Motor neuron (in vitro differentiated cells): ENCODE measurements at regions not wholly inside any gene's neighbourhood (a gene's known extent, or its start where the extent isn't known, plus 50 kb on each side); places are given as distances from the start of the nearest gene placed in this dataset.

Experiments used
- ATAC-seq, 8 experiments: fragments of 200-7000 bp; cut with Tn5 transposase; replicated peaks in 6 of 8; 2 replicates each; pipeline ENCODE4 v1.8.0; 2021; ENCODE audit warnings: mild to moderate bottlenecking in 8 of 8, moderate library complexity in 8 of 8
- H3K27ac ChIP-seq, 2 donors: fragments of 250-450 bp; sonication (Bioruptor Pico); 2 replicates each; pipeline ENCODE4 v1.9.0; 2021; ENCODE audit warnings: antibody characterized with exemption in 2 of 2, mild to moderate bottlenecking in 2 of 2, moderate library complexity in 1 of 2
- H3K4me1 ChIP-seq, 2 donors: fragments of 250-450 bp; sonication (Bioruptor Pico); replicated peaks in 1 of 2; 2 replicates each; pipeline ENCODE4 v1.6.1; 2021; ENCODE audit warnings: antibody characterized with exemption in 2 of 2, mild to moderate bottlenecking in 2 of 2, moderate library complexity in 1 of 2
- H3K4me3 ChIP-seq, 5 donors: fragments of 250-450 bp; sonication (Bioruptor Pico); 2 replicates each; pipeline ENCODE4 v1.9.0; 2021; ENCODE audit warnings: antibody characterized with exemption in 5 of 5, mild to moderate bottlenecking in 5 of 5, moderate library complexity in 4 of 5
- WGBS, 10 experiments: fragments of 450-650 bp; shearing (Covaris generic); methylation state at CpG; one replicate each; pipeline ENCODE4 v1.0.0; 2022; 5-methylcytosine and 5-hydroxymethylcytosine counted together
- in situ Hi-C, 9 experiments: fragments of 400-800 bp; cut with MboI; loops; one replicate each; pipeline ENCODE4 v1.15.0; 2021; ENCODE audit warnings: low sequenced_read_pairs in 9 of 9, low pct_unique_long_range_greater_than_20kb in 2 of 9; ENCODE audit not compliant: unreplicated experiment in 9 of 9

GRCh38 chr11:45025716-45026492, 75.2 kb upstream of the TP53I11 start:
- in situ Hi-C loops, result no loop called here
- Histone ChIP-seq H3K4me1 (peaks cover 11 to 13% of the 10 kb centered on the region in 2 donors), H3K4me3 (no peak overlapping the region), H3K27ac (no peak overlapping the region)
- WGBS, 10 experiments, result 20 to 82% (median 60%) methylated on average over 1 to 5 of the region's 12 CpGs; no CpG with 5 or more reads in 6 of the 10 experiments
- ATAC-seq, result peak in 3 of 8 experiments; percentile 9 to 14 (median 14)

DNA sequence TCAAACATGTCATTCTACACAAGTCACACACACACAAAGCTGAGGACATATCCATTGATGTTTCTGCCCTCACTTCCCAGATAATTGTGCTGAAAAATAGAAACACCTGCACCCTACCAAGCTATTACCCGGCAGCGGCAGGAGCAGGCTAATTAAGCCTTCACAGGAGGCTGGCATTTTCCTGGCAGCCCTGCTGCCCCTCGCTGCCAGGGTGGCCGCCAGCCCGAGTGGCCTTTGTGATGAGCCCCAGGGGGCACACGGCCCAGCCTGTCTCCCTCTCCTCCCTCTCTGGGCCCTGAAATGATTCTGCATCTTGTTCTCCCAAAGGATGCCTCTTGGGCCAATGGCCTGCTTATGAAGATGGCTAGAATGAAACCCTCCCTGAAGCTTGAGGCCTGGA, 76.2 kb upstream of the TP53I11 start:
- no peak overlapping the region for H3K27ac ChIP-seq

GRCh38 chr11:45027312-45027711, 76.6 kb upstream of the TP53I11 start:
- peaks cover 4 to 11% of the 10 kb centered on the region in 2 donors for H3K4me1 ChIP-seq
- in situ Hi-C loops, result no loop called here
- no peak for ATAC-seq
- H3K27ac ChIP-seq, result no peak overlapping the region
- WGBS, 10 experiments, result 53 to 100% (median 87%) methylated on average over 1 to 4 of the region's 4 CpGs; no CpG with 5 or more reads in 3 of the 10 experiments
- no peak overlapping the region for H3K4me3 ChIP-seq

More for the DNA sequence above, 76.2 kb upstream of the TP53I11 start:
- ATAC-seq, result no peak
- in situ Hi-C loops, result no loop called here
- WGBS, 10 experiments, result 60 to 94% (median 61%) methylated on average over 1 to 5 of the region's 6 CpGs; no CpG with 5 or more reads in 5 of the 10 experiments
- Histone ChIP-seq H3K4me3 (no peak overlapping the region), H3K4me1 (peaks cover 7 to 11% of the 10 kb centered on the region in 2 donors)

DNA sequence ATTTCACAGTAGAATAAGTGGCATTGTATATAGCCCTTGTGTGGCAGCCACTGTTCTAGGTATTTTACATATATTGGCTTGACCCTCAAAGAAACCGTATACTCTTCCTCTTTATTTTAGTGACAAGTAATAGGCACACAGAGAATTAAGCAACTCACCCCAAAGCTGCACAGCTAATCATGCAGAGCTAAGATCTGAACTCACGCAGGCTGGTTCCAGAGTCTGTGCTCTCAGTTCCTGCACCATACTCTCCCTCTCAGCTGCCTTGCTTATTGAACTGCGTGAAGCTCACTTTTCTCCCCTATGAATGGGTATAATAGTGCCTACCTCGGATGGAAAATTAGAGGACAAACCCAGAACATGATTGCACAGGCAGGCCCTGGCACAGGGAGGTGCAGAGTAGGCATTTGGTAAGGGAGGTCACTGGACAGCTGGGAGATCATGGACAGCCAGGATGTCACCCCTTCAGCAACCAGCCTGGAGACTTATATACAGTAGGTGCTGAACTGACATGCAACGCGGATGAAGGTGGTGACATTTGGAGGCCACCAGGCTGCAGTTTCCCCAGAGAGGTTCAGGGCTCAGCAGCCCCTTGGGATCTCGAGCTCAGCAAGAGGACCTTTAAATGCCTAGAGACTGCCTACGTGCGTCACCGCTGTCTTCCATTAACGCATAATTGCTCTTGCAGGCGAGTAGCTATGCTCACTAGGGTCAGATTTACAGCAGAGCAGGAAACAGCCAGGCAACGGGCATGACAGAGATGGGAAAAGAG, 78.4 kb upstream of the TP53I11 start:
- peak in 5 of 8 experiments; percentile 83 to 97 (median 89) for ATAC-seq
- peaks cover 4 to 11% of the 10 kb centered on the region in 2 donors for H3K4me1 ChIP-seq
- no peak overlapping the region for H3K4me3 ChIP-seq
- in situ Hi-C loops, result no loop called here
- 36 to 97% (median 64%) methylated on average over 3 to 12 of the region's 13 CpGs; no CpG with 5 or more reads in 1 of the 10 experiments for WGBS, 10 experiments
- no peak overlapping the region for H3K27ac ChIP-seq

GRCh38 chr11:45030778-45031177, 80.1 kb upstream of the TP53I11 start:
- ATAC-seq, result no peak
- no peak overlapping the region for H3K27ac ChIP-seq
- peaks cover 4 to 11% of the 10 kb centered on the region in 2 donors for H3K4me1 ChIP-seq
- WGBS, 10 experiments, result 6 to 100% (median 68%) methylated on average over 2 to 6 of the region's 6 CpGs
- no peak overlapping the region for H3K4me3 ChIP-seq
- in situ Hi-C loops, result no loop called here

GRCh38 chr11:45031912-45032519, 81.3 kb upstream of the TP53I11 start:
- 60 to 100% (median 86%) methylated on average over 1 to 2 of the region's 2 CpGs; no CpG with 5 or more reads in 3 of the 10 experiments for whole genome bisulfite sequencing, 10 experiments
- Histone ChIP-seq H3K27ac (no peak overlapping the region), H3K4me1 (peaks cover 4 to 11% of the 10 kb centered on the region in 2 donors), H3K4me3 (no peak overlapping the region)
- no peak for ATAC-seq
- in situ Hi-C loops, result no loop called here

DNA sequence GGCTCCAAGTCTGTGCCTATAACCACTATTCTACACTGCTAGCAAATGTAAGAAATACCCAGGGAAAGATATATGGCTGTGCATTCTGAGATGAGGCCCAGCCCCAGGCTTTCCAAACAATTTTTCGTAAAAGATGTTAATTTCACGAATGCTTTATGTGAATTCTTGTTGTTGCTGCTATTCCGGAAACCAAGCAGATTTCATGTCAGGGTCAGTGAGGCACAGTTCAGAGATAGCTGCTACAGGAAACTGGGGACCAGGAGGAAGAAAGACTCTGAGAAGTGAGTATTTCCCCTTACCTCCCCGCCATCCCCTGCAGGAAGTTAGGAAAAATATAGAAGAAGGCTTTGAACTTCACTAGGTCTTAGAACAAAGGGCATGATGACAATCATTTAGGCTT, 84.7 kb upstream of the TP53I11 start:
- WGBS, 10 experiments, result 53 to 100% (median 82%) methylated on average over 1 to 4 of the region's 4 CpGs; no CpG with 5 or more reads in 1 of the 10 experiments
- in situ Hi-C loops, result no loop called here
- no peak for ATAC-seq
- Histone ChIP-seq H3K27ac (no peak overlapping the region), H3K4me3 (no peak overlapping the region), H3K4me1 (no peaks in the 10 kb centered on the region)

- in situ Hi-C loops, result no loop called here
These were observed 85.3 kb upstream of the TP53I11 start for GRCh38 chr11:45036010-45036409.

DNA sequence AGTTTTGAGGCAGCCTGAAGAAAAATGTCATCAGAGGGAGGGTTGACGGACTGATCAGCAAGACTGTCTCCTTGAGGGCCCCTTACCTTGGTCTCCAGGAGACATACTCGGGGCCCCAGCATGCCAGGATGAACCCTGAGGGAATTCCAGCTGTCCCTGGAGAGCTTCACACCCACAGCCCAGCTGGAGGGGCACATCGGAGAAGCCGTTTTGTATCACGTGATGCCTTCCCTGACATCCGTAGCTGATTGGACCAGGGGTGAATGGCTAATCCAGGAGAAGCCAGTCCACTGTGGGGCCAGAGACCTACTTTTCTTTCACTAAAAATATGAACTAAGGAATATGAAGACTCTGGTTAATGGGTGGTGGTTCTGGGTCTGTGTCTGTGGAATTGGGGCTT, 86.0 kb upstream of the TP53I11 start:
- H3K4me1 ChIP-seq, result peaks cover 0 to 3% of the 10 kb centered on the region in 2 donors
- H3K4me3 ChIP-seq, result no peak overlapping the region
- in situ Hi-C loops, result no loop called here
- 33 to 85% (median 58%) methylated on average over 1 to 4 of the region's 6 CpGs; no CpG with 5 or more reads in 3 of the 10 experiments for WGBS, 10 experiments
- no peak for ATAC-seq
- no peak overlapping the region for H3K27ac ChIP-seq

More at GRCh38 chr11:45036010-45036409, 85.3 kb upstream of the TP53I11 start:
- no peaks in the 10 kb centered on the region for H3K4me1 ChIP-seq
- no peak overlapping the region for H3K27ac ChIP-seq
- WGBS, 10 experiments, result 100% methylated on average over 1 to 3 of the region's 3 CpGs; no CpG with 5 or more reads in 8 of the 10 experiments
- no peak for ATAC-seq
- H3K4me3 ChIP-seq, result no peak overlapping the region

- in situ Hi-C loops, result no loop called here
- ATAC-seq, result peak in 3 of 8 experiments; percentile 35 to 97 (median 97)
- no peak overlapping the region for H3K27ac ChIP-seq
- H3K4me3 ChIP-seq, result no peak overlapping the region
- peaks cover 0 to 4% of the 10 kb centered on the region in 2 donors for H3K4me1 ChIP-seq
These were observed 86.8 kb upstream of the TP53I11 start for GRCh38 chr11:45037434-45038005.

- in situ Hi-C loops, result no loop called here
- H3K27ac ChIP-seq, result no peak overlapping the region
- no peak for ATAC-seq
- H3K4me3 ChIP-seq, result no peak overlapping the region
- peaks cover 0 to 4% of the 10 kb centered on the region in 2 donors for H3K4me1 ChIP-seq
- WGBS, 10 experiments, result 63 to 83% (median 76%) methylated on average over 1 of the region's 1 CpG; no CpG with 5 or more reads in 6 of the 10 experiments
These were observed 88.2 kb upstream of the TP53I11 start for GRCh38 chr11:45038923-45039322.

GRCh38 chr11:45041596-45041995, 90.9 kb upstream of the TP53I11 start:
- in situ Hi-C loops, result no loop called here
- H3K4me1 ChIP-seq, result peaks cover 0 to 4% of the 10 kb centered on the region in 2 donors
- no peak for ATAC-seq
- H3K27ac ChIP-seq, result no peak overlapping the region
- 31 to 90% (median 39%) methylated on average over 2 to 4 of the region's 7 CpGs; no CpG with 5 or more reads in 5 of the 10 experiments for WGBS, 10 experiments
- no peak overlapping the region for H3K4me3 ChIP-seq
